GM08714 (cell line): ENCODE measurements at regions not wholly inside any gene's neighbourhood (a gene's known extent, or its start where the extent isn't known, plus 50 kb on each side); places are given as distances from the start of the nearest gene placed in this dataset.

Experiments used
- H3K4me3 ChIP-seq: fragments of 200-500 bp; sonication (Bioruptor generic); 2 replicates; pipeline ENCODE4 v1.5.1; 2014; ENCODE audit warnings: mild to moderate bottlenecking, low read length, inconsistent platforms
- ZNF274 ChIP-seq: IDR thresholded peaks from 2 replicates; pipeline ENCODE4 v1.6.1; 2012; ENCODE audit warnings: mild to moderate bottlenecking, low read depth, low read length

DNA sequence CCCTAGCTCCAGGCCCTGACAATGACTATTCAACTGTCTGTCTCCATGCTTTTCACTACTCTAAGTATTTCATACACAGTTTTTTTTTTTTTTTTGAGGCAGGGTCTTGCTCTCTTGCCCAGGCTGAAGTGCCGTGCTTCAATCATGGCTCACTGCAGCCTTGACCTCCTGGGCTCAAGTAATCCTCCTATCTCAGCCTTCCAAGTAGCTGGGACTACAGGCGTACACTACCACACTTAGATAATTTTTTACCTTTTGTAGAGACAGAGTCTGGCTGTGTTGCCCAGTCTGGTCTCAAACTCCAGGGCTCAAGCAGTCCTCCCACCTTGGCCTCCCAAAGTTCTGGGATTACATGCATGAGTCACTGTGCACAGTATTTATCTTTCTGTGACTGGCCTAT lies 815.4 kb downstream of the DACH1 start:
- TF ChIP-seq ZNF274: no peak
- no peak overlapping the region for H3K4me3 ChIP-seq

- no peak overlapping the region for H3K4me3 ChIP-seq
- TF ChIP-seq ZNF274: no peak
These were observed 820.5 kb downstream of the DACH1 start for GRCh38 chr13:71046360-71047079.

GRCh38 chr13:71045101-71045500 lies 821.9 kb downstream of the DACH1 start:
- no peak overlapping the region for H3K4me3 ChIP-seq
- TF ChIP-seq ZNF274: no peak

DNA sequence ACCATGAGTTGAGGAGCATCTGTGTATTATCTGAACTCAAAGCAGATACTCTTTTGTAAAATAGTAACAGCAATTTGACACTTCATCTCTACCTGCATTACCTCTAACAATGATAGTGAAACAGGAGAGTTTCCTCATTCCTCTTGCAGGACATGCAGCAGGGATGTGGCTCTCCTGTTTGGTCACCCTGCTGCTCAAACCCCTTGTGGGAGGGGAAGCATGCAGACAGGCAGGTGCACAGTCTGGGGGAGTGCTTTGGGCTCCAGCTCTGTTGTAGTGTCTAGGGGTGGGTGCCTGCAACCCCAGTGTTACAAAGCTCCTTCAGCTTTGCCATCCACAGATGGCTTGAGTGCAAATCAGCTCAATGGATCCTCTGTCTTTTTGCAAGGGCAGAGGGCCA lies 827.6 kb downstream of the DACH1 start:
- TF ChIP-seq ZNF274: no peak
- no peak overlapping the region for H3K4me3 ChIP-seq

GRCh38 chr13:71034018-71034417 lies 833.0 kb downstream of the DACH1 start:
- TF ChIP-seq ZNF274: no peak
- H3K4me3 ChIP-seq: no peak overlapping the region

DNA sequence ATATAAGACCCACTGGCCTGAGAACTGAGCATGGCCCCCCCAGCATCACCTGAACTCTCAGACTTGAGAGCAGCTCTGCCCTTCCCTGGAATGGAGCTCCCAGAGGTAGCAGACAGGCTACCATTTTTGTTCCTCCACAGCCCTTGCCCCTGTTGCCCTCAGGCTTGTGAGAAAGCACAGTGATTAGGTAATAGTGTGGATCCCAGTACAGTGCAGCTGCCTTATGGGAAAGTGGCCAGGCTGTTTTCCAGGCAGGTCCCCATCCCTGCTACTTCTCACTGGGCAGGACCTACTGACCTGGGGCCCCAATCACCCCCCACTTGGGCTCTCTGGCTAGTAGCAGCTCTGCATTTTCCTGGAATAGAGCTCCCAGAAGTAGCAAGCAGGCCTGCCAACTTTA lies 834.0 kb downstream of the DACH1 start:
- no peak for TF ChIP-seq ZNF274

DNA sequence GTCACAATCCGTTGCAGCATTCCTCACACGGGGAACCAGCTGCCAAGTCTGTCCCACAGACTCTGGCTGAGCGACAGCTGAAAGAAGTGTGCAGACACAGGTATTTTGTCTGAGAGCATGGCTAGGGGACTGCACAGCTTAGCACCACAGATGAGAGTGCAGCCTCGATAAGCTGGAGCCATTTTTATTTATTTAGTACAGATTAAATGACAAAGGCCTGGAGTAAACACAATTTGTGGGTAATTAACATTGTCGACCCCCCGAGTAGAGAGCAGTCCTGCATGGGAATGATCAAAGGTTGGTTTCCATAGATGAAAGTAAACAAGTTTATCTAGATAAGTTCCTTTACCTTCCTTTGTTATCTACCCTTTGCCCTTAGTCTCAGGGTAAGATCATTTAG lies 836.2 kb downstream of the DACH1 start:
- no peak for TF ChIP-seq ZNF274
- no peak overlapping the region for H3K4me3 ChIP-seq

More for the DNA sequence above, 834.0 kb downstream of the DACH1 start:
- no peak overlapping the region for H3K4me3 ChIP-seq

GRCh38 chr13:71028884-71029283 lies 838.1 kb downstream of the DACH1 start:
- H3K4me3 ChIP-seq: no peak overlapping the region
- no peak for TF ChIP-seq ZNF274

GRCh38 chr13:71021825-71022422 lies 845.1 kb downstream of the DACH1 start:
- no peak overlapping the region for H3K4me3 ChIP-seq
- TF ChIP-seq ZNF274: no peak

GRCh38 chr13:71018995-71019394 lies 848.0 kb downstream of the DACH1 start:
- no peak overlapping the region for H3K4me3 ChIP-seq
- TF ChIP-seq ZNF274: no peak

DNA sequence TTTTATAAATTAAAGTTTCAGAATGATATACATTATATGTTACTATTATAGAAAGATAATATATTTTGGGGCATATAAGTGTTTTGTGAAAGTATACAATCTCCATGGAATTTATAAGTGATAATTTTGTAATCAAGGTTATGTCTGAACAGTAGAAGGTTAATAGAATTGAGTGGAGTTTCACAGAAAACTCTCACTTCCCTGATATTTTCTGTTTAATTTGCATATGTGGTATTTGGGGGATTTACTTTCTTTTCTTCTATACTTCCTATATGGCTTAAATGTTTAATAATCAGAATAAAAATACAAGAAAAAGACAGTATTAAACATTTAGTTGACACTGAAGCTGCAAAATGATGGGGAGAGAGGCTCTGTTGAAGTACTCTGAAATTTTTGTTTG lies 848.5 kb downstream of the DACH1 start:
- no peak overlapping the region for H3K4me3 ChIP-seq
- no peak for TF ChIP-seq ZNF274

GRCh38 chr13:71017607-71018006 lies 849.4 kb downstream of the DACH1 start:
- no peak for TF ChIP-seq ZNF274
- no peak overlapping the region for H3K4me3 ChIP-seq

DNA sequence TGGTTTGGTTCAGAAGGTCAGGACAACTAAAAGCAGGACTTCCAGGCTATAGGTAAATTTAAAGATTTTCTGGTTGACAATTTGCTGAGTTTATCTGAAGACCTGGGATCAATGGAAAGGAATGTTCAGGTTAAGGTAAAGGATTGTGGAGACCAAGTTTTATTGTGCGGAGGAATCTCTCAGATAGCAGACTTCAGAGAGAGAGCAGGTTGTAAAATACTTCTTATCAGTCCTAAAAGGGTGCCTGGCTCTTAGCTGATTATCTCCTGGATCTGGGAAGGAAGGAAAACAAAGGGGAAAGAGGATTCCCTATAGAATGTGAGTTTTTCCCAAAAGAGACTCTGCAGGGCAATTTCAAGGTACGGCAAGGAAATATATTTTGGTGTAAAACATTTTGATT lies 851.5 kb downstream of the DACH1 start:
- no peak for TF ChIP-seq ZNF274
- H3K4me3 ChIP-seq: no peak overlapping the region

GRCh38 chr13:71015021-71015420 lies 852.0 kb downstream of the DACH1 start:
- H3K4me3 ChIP-seq: no peak overlapping the region
- no peak for TF ChIP-seq ZNF274

- TF ChIP-seq ZNF274: no peak
- H3K4me3 ChIP-seq: no peak overlapping the region
These were observed 861.1 kb downstream of the DACH1 start for GRCh38 chr13:71005919-71006318.

- no peak overlapping the region for H3K4me3 ChIP-seq
- no peak for TF ChIP-seq ZNF274
These were observed 871.7 kb downstream of the DACH1 start for GRCh38 chr13:70995338-70995737.
